HUES64 (cell line): ENCODE measurements at regions not wholly inside any gene's neighbourhood (a gene's known extent, or its start where the extent isn't known, plus 50 kb on each side); places are given as distances from the start of the nearest gene placed in this dataset.

Experiments used
- H3K27ac ChIP-seq: 2 replicates; pipeline ENCODE4 v1.7.0; 2013; ENCODE audit warnings: low read depth, low read length, inconsistent platforms
- H3K27me3 ChIP-seq: 2 replicates; pipeline ENCODE4 v1.6.1; 2013; ENCODE audit warnings: mild to moderate bottlenecking, low read length; ENCODE audit not compliant: insufficient read depth
- H3K36me3 ChIP-seq: 2 replicates; pipeline ENCODE4 v1.6.1; 2013; ENCODE audit warnings: mild to moderate bottlenecking, low read length; ENCODE audit not compliant: insufficient read depth
- H3K4me1 ChIP-seq: 2 replicates; pipeline ENCODE4 v1.6.1; 2013; ENCODE audit warnings: mild to moderate bottlenecking, low read length, moderate library complexity; ENCODE audit not compliant: insufficient read depth
- H3K4me3 ChIP-seq: 2 replicates; pipeline ENCODE4 v1.5.1; 2013; ENCODE audit warnings: mild to moderate bottlenecking, low read length, moderate library complexity
- H3K9ac ChIP-seq: 2 replicates; pipeline ENCODE4 v1.6.1; 2013; ENCODE audit warnings: mild to moderate bottlenecking, low read depth, low read length
- H3K9me3 ChIP-seq: 2 replicates; pipeline ENCODE4 v1.6.1; 2013; ENCODE audit warnings: low read depth, low read length; ENCODE audit not compliant: insufficient read depth
- WGBS: fragments of 150-250, 120-280 bp; methylation state at CpG from one replicate; pipeline ENCODE4 v1.1.7; 2013; ENCODE audit warnings: missing lambda C conversion rate; 5-methylcytosine and 5-hydroxymethylcytosine counted together

- no peaks in the 10 kb centered on the region for H3K9me3 ChIP-seq
- H3K4me1 ChIP-seq: no peaks in the 10 kb centered on the region
These were observed 53.9 kb upstream of the CTBP2 start for GRCh38 chr10:125214283-125214570.

GRCh38 chr10:125213541-125214282 lies 53.3 kb upstream of the CTBP2 start:
- H3K9me3 ChIP-seq: no peaks in the 10 kb centered on the region
- H3K9ac ChIP-seq: no peak overlapping the region
- H3K4me1 ChIP-seq: no peaks in the 10 kb centered on the region
- H3K4me3 ChIP-seq: no peak overlapping the region
- WGBS: 91% methylated on average over 10 of the region's 10 CpGs
- no peak overlapping the region for H3K27ac ChIP-seq
- no peaks in the 10 kb centered on the region for H3K36me3 ChIP-seq
- no peaks in the 10 kb centered on the region for H3K27me3 ChIP-seq

More at GRCh38 chr10:125214283-125214570, 53.9 kb upstream of the CTBP2 start:
- Histone ChIP-seq H3K27ac (no peak overlapping the region), H3K36me3 (no peaks in the 10 kb centered on the region), H3K4me3 (no peak overlapping the region), H3K27me3 (no peaks in the 10 kb centered on the region), H3K9ac (no peak overlapping the region)
- 91% methylated on average over 2 of the region's 2 CpGs for WGBS

- Histone ChIP-seq H3K4me3 (no peak overlapping the region), H3K27me3 (no peaks in the 10 kb centered on the region), H3K4me1 (no peaks in the 10 kb centered on the region), H3K9me3 (no peaks in the 10 kb centered on the region), H3K36me3 (no peaks in the 10 kb centered on the region), H3K9ac (no peak overlapping the region), H3K27ac (no peak overlapping the region)
- 92% methylated on average over 6 of the region's 6 CpGs for WGBS
These were observed 51.9 kb upstream of the CTBP2 start for GRCh38 chr10:125212150-125212809.
